CD4-positive, alpha-beta T cell treated with Interleukin-15 for 1 hour (primary cell): ENCODE measurements at regions not wholly inside any gene's neighbourhood (a gene's known extent, or its start where the extent isn't known, plus 50 kb on each side); places are given as distances from the start of the nearest gene placed in this dataset.
"Not testable (repeated sequence)": the region's sequence is repeated elsewhere in the genome, so short reads cannot be mapped to it uniquely, and the experiment has no call there.

Source experiments
- DNase-seq: peaks from one replicate; pipeline ENCODE4 v3.0.0-alpha.2; 2020

DNA sequence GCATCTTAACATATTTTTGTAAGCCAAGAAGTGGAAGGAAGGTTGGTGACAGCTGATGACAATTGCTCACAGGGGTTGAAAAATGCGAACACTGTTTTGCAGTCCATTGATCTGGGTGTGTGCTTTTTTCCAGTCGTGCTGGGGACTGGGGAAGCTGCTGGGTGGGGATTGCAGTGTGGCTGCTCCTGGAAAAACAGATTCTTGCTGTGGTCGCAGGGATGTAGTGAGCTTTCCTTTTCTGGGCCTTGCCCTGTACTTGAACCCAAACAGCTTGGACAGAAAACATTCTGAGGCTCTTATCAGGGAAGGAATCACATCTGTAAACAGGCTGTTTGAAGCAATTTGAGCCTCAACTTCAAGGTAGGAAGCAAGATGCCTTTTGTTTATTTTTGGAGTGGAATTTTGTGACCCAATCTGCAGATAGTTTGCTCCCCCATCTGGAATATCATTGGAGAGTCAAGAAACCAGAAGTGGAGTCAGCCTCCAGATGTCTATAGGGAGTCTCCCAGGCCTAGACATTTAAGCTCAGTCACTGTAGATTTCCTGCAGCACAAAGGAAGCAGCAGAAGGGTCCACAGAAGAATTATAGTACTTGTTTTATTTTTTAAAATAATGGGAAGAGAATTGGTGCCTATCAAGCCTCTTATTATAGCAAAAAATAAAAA, 279.2 kb upstream of the FERMT1 start:
- no peak for DNase-seq

- DNase-seq, result no peak
Measured at GRCh38 chr20:6397115-6397514, 274.3 kb upstream of the FERMT1 start.

DNA sequence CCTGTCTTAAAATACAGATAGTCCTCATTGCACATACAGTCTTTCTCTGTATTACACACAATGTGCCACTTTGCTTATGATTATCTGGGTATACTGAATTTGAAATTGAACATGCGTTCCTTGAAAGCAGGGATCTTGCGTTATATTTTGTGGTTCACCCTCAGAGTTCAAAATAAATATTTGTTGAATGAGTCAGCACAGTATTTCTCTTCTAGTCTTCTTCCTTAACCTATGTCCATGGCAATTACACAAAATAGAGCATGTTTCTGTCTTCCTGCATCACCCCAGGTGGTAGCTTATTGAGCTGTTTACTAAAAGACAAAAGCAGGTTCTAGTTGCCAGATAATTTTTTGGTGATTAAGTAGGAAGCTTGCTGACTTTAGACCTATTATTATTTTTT, 272.9 kb upstream of the FERMT1 start:
- no peak for DNase-seq

DNA sequence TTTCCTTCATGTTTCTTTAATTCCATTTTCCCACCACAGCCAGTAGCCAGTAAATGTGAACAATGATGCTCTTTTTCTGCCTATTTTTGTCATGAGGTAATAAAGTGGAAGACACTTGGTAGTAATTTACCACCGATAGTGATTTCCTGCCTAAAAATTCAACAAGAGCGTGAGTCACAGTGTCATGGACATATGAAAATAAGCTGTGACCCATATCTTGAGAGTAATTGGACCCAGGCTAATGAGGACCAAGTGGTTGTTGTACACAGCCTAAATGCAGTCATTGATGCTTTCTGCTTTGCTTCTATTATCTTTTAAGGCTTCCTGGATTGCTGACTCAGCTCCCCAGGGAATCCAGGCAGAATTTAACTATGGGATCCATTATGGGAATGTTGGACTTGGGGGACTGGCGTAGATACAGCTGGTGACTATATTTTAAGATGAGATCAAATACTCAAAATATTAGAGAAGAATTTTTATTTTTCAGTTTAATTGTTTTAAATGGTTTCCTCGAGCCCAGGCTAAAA, 265.9 kb upstream of the FERMT1 start:
- no peak for DNase-seq

DNA sequence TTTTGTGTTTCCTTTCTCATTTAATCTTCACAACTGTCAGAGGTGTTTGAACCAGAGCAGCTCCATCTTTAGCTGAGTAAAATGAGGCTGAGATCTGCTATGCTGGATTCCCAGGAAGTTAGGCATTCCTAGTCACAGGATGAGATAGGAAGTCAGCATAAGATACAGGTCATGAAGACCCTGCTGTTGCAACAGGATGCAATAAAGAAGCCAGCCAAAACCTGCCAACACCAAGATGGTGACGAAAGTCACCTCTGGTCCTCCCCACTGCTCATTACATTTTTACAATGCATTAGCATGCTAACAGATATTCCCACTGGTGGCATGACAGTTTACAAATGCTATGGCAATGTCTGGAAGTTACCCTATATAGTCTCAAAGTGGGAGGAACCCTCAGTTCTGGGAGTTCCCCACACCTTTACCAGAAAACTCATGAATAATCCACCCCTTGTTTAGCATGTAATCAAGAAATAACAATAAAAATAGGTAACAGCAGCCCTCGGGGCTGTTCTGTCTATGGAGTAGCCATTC, 262.2 kb upstream of the FERMT1 start:
- no peak for DNase-seq

GRCh38 chr20:6384380-6384779, 261.6 kb upstream of the FERMT1 start:
- DNase-seq, result no peak

GRCh38 chr20:6381887-6382286, 259.1 kb upstream of the FERMT1 start:
- DNase-seq, result no peak

DNA sequence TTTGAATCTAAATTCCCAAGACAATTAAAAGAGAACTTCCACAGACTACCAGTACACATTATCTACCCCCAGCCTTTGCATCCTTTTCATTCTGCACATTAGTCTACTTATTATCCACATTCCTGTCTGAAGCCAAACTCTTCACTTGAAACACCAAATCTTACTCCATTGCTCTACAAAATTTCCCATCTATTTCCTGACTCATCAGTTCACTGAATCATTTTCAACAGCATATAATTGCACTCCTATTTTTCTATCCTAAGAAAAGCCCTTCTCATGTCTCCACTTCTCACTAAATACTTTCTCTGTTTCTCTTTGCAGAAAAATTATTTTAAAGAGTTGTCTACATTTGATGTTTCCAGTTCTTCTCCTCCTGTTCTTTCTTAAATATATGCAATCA, 239.4 kb upstream of the FERMT1 start:
- DNase-seq, result no peak

DNA sequence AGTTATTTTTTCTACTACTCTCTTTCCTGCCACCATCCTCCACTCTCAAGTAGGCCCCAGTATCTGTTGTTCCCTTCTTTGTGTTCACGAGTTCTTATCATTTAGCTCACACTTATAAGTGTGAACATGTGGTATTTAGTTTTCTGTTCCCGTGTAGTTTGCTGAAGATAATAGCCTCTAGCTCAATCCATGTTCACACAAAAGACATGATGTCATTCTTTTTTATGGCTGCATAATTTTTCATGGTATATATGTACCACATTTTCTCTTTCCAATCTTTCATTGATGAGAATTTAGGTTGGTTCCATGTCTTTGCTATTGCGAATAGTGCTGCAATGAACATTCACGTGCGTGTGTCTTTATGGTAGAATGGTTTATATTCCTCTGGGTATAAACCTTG, 237.9 kb upstream of the FERMT1 start:
- DNase-seq, result no peak

DNA sequence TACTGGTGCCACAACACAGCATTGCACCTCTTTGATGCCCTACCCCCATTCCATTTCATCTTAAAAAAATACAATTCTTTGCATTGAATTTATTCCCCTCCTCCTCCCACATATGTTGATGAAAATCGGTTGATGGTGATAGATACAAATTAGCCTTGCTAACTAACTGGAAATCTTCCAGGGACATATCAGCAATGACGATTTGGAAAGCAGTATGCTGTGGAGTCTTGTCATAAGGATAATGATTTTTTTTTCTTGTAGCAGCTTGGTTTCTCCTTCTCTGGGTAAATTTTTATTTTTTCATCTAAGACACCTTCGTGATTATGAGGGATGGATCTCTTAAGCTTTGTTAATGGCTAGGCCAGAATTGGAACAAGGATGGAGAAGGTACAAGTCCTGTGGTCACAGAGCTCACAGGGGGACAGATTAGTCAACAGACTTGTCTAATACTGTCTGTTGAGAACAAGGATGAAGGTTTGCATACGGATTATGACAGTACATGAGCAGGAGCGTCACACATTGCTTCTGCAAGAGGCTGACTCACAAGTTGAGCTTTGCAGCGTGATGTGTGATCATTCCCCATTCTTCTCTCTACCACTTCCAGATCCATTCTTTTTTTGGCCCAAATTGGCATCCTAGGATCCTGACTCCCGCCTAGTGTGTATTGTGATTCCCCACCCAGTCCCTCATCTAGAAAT, 233.1 kb upstream of the FERMT1 start:
- no peak for DNase-seq

DNA sequence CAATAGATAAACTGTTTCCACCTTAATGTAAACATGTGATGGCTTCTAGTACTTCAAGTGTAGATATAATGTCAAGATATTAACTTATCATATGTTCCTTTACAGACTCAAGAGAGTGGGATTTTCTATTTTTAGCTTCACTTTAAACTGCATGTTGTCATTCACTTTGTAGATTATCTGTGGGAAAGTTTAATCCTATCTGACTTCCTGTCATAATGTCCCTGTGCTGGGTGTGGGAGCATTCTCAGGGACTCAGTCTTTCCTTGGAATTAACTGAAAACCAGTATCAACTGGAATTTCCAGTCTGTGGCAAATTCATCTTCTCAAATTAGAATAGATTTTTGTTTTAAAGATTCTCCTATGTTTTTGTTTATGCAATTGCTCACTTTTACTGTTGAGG, 226.1 kb upstream of the FERMT1 start:
- DNase-seq, result no peak

DNA sequence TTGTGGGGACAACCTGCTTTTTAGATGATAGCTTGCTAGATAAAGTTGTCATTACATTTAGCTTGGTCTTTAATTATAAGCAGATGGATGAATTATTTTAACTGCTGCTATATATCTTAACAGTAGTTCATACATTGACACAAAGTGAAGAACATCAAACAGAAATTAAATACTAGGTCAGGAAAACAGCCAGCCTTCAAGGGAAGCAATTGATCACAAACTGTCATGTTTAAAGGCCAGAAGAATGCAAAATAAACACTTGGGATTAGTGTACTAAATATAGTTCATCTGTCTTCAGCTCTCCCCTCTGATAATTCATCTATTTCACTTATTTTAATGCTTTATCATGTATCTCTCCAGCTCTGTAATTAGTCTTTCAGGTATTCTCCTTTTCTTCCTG, 225.1 kb upstream of the FERMT1 start:
- DNase-seq, result no peak

GRCh38 chr20:6341491-6341890, 218.7 kb upstream of the FERMT1 start:
- no peak for DNase-seq

GRCh38 chr20:6339176-6339575, 216.3 kb upstream of the FERMT1 start:
- no peak for DNase-seq

GRCh38 chr20:6333110-6333509, 210.3 kb upstream of the FERMT1 start:
- no peak for DNase-seq

DNA sequence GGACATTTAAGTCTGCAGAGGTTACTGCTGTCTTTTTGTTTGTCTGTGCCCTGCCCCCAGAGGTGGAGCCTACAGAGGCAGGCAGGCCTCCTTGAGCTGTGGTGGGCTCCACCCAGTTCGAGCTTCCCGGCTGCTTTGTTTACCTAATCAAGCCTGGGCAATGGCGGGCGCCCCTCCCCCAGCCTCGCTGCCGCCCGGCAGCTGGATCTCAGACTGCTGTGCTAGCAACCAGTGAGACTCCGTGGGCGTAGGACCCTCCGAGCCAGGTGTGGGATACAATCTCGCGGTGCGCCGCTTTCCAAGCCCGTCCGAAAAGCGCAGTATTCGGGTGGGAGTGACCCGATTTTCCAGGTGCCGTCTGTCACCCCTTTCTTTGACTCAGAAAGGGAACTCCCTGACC, 198.4 kb upstream of the FERMT1 start:
- not testable (repeated sequence) for DNase-seq

- DNase-seq, result no peak
Measured at GRCh38 chr20:6311841-6312655, 189.2 kb upstream of the FERMT1 start.

- no peak for DNase-seq
Measured at GRCh38 chr20:6311097-6311496, 188.3 kb upstream of the FERMT1 start.

DNA sequence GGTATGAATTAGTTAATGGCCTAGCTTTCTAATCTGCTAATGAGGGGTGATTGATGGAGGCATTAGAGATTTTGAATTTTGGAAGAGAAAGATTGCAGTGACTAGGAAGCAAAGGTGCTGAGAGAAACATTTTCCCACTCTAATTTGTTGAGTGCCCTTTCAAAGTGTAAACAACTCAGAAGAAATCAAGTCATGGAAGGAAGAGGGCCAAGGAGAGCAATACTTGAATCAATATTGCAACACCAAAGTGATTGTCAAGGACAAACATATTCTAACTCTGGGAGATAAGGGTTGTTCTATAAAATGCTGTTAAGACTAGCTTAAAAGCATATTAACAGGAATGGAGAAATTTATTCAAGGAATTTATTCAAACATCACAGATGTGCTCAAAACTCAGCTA, 182.7 kb upstream of the FERMT1 start:
- DNase-seq, result no peak

DNA sequence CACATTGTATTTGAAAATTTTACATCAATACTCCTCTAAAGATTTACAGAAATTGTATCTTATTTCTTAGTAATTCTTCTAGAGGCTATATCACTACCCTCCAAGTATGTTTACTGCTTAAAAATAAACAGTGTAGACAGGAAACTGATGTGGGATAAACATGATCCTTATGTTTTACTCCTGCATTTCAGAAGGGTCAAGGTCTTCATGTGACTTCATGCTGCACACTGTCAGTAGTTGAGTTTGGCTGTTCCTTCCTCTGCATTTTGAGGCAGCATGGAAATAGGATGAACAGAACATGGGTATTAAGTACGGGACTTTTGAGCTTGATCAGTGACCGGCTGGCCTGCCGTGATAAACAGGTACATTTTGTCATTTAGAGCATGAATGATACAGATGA, 179.2 kb upstream of the FERMT1 start:
- DNase-seq, result no peak

DNA sequence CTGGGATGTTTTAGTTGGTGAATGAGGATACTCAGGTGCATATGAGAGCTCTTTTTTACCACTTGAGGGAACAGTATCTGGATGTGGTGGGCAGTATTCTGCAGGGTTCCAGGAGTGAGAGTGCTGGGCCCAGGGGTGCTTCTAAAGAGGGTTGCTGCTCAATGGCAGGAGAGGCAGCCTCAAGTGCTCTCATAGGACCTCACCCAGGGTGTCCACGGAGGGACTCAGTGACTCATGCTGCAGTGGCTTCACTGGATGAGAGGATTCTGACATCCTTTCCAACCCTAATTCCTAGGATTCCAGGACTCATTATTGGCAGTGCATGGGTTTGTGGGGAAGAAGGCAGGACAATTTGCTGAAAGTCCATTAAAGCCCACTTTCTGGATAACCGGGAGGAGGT, 176.6 kb upstream of the FERMT1 start:
- no peak for DNase-seq

GRCh38 chr20:6298049-6298448, 175.2 kb upstream of the FERMT1 start:
- no peak for DNase-seq

DNA sequence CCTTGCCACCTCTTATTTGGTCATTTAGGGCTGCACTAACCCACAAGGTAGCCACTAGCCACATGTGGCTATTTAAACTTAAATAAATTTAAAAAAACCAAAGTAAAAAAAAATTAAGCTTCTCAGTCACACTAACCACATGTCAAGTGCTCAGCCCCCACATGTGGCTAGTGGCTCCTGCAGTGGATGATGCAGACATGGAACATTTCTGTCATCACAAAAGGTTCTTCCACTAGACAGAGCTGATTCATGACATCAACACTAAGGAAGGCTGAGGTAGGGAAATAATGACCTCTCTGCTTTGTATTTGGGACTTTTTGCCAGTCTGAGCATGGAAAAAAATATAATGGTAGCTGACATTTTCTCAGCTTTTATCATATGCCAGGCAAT, 173.0 kb upstream of the FERMT1 start:
- DNase-seq, result no peak
